Hepatocyte (in vitro differentiated cells): ENCODE measurements at regions not wholly inside any gene's neighbourhood (a gene's known extent, or its start where the extent isn't known, plus 50 kb on each side); places are given as distances from the start of the nearest gene placed in this dataset.

Experiments
- CTCF ChIP-seq: fragments of 200-600 bp; sonication (generic); IDR thresholded peaks from 2 replicates; pipeline ENCODE4 v1.5.1; 2016; ENCODE audit warnings: antibody characterized with exemption, mild to moderate bottlenecking; ENCODE audit not compliant: poor library complexity
- EZH2 ChIP-seq: fragments of 200-600 bp; sonication (generic); IDR thresholded peaks from 2 replicates; pipeline ENCODE4 v1.6.1; 2016; ENCODE audit warnings: antibody characterized with exemption, mild to moderate bottlenecking, borderline replicate concordance

GRCh38 chr22:46055911-46056545, 79.1 kb upstream of the WNT7B start:
- TF ChIP-seq CTCF (no peak), EZH2 (no peak)
